Retina (tissue), 1 donor: ENCODE measurements at regions not wholly inside any gene's neighbourhood (a gene's known extent, or its start where the extent isn't known, plus 50 kb on each side); places are given as distances from the start of the nearest gene placed in this dataset.
"Not testable (repeated sequence)": the region's sequence is repeated elsewhere in the genome, so short reads cannot be mapped to it uniquely, and the experiment has no call there.

Experiments used
- DNase-seq: peaks from one replicate; pipeline ENCODE4 v3.0.0-alpha.2; 2016

DNA sequence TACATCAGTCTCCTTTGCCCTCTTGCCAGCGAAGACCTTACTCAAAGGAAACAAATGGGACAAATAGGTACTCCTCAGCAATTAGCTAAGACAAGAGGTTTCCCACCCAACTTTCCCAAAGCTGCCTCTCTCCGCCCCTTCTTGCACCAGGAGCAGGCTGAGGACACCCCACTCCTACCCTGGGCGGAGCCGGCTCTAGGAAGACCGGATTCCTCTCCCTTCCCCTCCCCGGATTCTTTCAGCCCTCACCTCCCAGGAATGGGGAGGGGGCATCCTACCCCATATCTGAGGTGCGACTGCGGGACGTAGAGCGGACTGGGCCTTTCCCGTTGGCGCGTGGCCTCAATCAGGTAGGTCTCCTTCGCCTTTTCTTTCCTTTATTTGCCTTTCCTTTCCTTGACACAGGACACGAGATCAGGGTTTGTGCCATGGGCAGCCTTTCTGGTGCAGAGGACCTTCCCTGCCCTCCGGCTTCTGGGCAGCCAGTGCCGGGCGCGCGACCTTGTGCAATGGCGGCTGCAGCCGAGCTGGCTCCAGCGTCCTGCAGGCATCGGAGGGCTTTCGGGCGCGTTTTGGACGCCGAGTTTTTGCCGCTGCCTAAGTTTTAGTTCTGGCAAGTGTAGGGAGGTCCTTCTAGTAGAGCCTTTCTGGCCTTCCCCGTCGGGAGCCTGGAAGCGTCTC, 279.9 kb downstream of the PLS3 start:
- not testable (repeated sequence) for DNase-seq

DNA sequence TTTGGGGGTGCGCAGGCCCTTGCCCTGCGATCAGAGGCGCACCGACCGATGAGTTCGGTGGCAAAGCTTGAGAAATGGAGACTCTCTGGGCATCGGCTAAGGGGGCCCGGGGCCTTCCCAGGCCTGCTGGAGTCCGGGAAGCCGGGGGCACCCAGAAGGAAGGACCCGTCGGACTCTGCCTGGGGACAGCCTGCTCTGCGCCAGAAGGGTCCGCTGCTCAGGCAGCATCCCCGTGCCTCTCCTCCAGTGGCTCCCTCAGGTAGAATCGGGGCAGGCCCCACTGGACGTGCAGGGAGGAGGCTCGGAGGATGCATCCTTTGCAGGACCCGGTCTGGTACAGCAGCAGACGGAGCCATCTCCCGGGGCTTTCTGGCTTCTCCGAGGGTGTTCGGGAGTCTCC, 290.0 kb downstream of the PLS3 start:
- DNase-seq, result not testable (repeated sequence)

- DNase-seq, result not testable (repeated sequence)
Observed at GRCh38 chrX:115853260-115853659, 292.3 kb downstream of the PLS3 start.

DNA sequence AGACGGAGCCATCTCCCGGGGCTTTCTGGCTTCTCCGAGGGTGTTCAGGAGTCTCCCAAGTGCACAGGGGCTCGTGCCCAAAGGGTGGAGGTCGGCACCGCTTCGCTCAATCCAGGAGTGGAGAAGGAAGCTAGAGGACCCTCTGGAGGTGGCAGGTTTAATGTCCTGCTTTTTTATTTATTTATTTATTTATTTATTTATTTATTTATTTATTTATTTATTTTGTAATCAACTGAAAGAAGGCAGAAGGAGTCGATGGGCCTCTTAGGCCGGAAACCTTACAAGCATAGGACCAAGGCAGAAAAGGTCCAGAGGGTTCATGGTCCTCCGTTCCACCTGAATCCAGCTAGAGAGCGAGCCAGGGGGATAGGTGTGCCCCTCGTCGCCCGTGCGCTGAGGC, 289.4 kb upstream of the AGTR2 start:
- DNase-seq, result not testable (repeated sequence)

GRCh38 chrX:115884121-115884520, 286.4 kb upstream of the AGTR2 start:
- not testable (repeated sequence) for DNase-seq

- peak; percentile 33 for DNase-seq
Observed at GRCh38 chrX:115888041-115888440, 282.5 kb upstream of the AGTR2 start.

DNA sequence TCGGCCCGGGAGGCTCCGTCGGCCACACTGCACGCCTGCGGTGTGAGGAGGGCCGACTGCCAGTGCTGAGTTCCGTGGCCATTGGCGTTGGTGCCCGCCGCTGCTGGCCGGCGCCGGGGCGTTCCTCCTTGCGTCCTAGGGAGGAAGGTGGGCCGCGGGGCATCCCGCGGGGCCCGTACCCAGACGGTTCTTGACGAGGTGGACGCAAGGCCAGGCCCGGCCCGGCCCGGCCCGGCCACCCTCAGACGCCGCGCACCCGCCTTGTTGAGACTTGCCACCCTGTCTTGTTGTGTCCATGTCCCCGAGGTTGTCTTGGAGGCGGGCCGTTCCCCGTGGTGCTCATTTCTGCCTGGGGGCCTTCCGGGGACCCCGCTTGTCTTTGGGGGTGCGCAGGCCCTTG, 282.0 kb upstream of the AGTR2 start:
- not testable (repeated sequence) for DNase-seq

DNA sequence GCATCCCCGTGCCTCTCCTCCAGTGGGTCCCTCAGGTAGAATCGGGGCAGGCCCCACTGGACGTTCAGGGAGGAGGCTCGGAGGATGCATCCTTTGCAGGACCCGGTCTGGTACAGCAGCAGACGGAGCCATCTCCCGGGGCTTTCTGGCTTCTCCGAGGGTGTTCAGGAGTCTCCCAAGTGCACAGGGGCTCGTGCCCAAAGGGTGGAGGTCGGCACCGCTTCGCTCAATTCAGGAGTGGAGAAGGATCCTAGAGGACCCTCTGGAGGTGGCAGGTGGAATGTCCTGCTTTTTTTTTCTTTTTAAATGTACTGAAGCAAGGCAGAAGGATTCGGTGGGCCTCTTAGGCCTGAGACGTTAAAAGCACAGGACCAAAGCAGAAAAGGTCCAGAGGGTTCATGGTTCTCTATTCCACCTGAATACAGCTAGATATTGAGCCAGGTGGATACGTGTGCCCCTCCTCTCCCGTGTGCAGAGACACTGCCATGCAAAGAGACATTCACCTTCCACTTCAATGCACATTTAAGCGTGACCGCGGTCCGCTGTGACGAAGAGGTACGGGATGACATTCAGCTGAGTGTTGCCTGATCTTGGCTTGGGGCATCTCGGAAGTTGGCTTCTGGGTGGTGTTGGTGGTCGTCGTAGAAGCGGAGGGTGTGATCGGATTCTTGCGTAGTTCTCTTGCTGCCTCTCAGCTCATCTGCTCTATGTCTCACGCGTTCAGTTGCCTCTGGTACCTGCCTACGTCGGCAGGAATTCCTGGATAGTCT, 281.2 kb upstream of the AGTR2 start:
- no peak for DNase-seq

DNA sequence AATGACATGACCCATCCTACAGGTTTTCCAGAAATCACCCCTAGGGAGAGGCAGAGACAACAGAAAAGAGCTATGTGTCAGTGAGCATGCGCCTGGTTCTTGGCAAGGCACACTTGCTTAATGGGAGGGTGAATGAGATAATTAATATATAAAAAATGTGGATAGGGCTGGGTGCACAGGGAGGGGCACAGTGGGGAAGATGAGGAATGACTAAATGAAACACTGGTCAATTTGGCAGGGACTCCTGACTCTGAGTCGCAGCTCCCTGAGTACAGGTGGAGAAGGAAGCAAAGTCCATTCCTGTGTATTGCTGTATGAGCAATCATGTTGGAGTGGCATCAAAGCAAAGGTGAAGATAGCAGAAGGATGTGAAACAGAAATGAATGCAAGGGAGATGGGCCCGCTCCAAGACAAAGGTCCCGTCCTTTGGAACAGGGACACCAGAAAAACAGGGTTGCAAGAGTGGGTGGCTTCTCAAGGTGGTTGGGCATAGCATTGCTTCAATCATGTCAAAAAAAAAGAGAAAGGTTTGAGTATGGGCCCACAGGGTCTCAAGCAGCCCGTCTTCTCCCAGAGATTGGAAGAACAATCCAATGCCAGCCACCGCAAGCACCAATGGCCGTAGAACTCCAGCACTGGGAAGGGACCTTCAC, 278.4 kb upstream of the AGTR2 start:
- DNase-seq, result no peak

- peak; percentile 92 for DNase-seq
Observed at GRCh38 chrX:115892787-115893671, 277.5 kb upstream of the AGTR2 start.

GRCh38 chrX:115894087-115894486, 276.5 kb upstream of the AGTR2 start:
- DNase-seq, result peak; percentile 84

- DNase-seq, result no peak
Observed at GRCh38 chrX:115895678-115896329, 274.7 kb upstream of the AGTR2 start.

DNA sequence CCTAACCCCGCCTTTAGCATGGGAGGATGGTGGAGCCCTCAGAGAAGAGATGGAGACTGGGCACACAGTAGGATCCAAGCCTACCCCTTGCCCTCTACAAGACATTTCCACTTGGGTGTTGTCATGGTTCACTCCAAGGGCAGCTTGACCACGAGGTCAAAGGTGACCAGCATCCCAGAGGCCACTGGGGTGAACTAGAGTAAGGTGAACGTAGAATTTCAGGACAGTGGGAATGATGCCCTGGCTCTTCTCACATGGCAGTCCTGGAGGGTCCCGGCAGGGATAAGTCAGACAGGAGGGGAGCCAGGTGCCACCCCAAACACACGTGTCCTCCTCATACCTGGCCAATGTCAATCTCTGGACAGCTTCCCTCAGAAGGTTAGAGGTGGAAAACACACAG, 274.2 kb upstream of the AGTR2 start:
- no peak for DNase-seq

DNA sequence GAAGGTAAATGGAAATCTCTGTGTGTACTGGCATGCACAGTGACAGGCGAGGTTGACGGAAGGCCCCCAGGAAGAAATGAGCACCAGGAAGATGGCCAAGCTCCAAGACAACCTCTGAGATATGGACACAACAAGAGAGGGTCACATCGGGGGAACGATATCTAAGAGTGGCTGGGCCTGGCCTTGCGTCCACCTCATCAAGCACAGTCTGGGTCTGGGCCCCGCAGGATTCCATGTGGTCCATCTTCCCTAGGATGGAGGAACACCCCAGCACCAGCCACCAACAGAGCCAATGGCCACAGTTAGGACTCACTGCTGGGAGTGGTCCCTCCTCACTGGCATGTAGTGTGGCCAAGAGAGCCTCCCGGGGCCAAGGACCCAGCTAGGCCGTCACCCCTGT, 272.6 kb upstream of the AGTR2 start:
- DNase-seq, result no peak

GRCh38 chrX:115898382-115899001, 272.1 kb upstream of the AGTR2 start:
- DNase-seq, result peak; percentile 87

GRCh38 chrX:115900425-115900824, 270.1 kb upstream of the AGTR2 start:
- no peak for DNase-seq

- DNase-seq, result no peak
Observed at GRCh38 chrX:115901241-115901640, 269.3 kb upstream of the AGTR2 start.

DNA sequence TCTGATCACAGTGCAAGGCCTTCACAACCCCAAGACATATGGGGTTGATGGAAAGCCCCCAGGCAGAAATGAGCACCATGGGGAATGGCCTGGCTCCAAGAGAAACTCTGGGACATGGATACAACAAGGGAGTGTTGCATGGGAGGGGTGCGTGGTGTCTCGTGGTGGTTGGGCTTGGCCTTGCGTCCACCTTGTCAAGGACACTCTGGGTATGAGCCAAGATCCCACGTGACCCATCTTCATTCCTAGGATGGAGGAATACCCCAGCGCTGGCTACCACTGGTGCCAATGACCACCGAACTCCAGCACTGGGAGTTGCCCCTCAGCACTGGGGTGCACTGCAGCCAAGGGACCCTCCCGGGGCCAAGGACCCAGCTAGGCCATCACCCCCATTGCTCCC, 267.5 kb upstream of the AGTR2 start:
- no peak for DNase-seq

- no peak for DNase-seq
Observed at GRCh38 chrX:115906276-115906675, 264.3 kb upstream of the AGTR2 start.

GRCh38 chrX:115906881-115907280, 263.7 kb upstream of the AGTR2 start:
- no peak for DNase-seq

DNA sequence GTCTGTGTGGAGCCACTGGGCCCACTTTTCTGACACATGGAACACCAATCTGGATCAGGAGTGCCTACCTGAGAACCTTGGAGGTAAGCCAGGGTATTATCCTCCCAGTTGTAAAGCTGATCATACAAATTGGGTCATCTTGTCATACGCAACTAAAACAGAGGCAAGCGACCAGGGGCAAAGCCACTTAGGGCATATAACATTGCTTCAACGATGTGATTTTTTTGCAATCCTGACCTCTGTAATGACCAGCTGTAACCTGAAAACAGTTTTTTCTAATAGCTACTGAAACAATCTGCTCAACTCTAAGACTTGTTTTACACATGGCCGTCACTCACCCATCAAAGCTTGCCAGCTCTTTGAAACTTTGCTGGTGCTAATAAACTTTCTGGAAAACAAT, 261.5 kb upstream of the AGTR2 start:
- DNase-seq, result no peak

- no peak for DNase-seq
Observed at GRCh38 chrX:115911967-115912366, 258.6 kb upstream of the AGTR2 start.
